D721Med (cell line): ENCODE measurements at regions not wholly inside any gene's neighbourhood (a gene's known extent, or its start where the extent isn't known, plus 50 kb on each side); places are given as distances from the start of the nearest gene placed in this dataset.

ENCODE experiments used
- DNase-seq: peaks from one replicate; pipeline ENCODE4 v3.0.0; 2011; ENCODE audit warnings: low spot score; ENCODE audit not compliant: insufficient read length
- FAIRE-seq: peaks from 2 replicates; lab custom pipeline; 2011; peaks lifted over from hg19 to GRCh38; lab: Jason Lieb, UNC
- CTCF ChIP-seq: IDR thresholded peaks from 2 replicates; pipeline ENCODE4 v1.5.1; 2012; ENCODE audit warnings: mild to moderate bottlenecking, control low read depth; ENCODE audit not compliant: insufficient read depth; ENCODE audit errors: missing control alignments

- DNase-seq, result no peak
- FAIRE-seq, result no peak
- no peak for TF ChIP-seq CTCF
These were observed 76.0 kb downstream of the FAM124B start for GRCh38 chr2:224325941-224326340.

- DNase-seq, result no peak
- TF ChIP-seq CTCF, result no peak
- FAIRE-seq, result no peak
These were observed 77.3 kb downstream of the FAM124B start for GRCh38 chr2:224324604-224325003.

- FAIRE-seq (no peak), DNase-seq (no peak)
- TF ChIP-seq CTCF, result no peak
These were observed 81.2 kb downstream of the FAM124B start for GRCh38 chr2:224320660-224321059.

GRCh38 chr2:224319750-224320149 is 82.2 kb downstream of the FAM124B start:
- no peak for TF ChIP-seq CTCF
- FAIRE-seq, result no peak
- no peak for DNase-seq

- DNase-seq (no peak), FAIRE-seq (no peak)
- TF ChIP-seq CTCF, result no peak
These were observed 89.2 kb downstream of the FAM124B start for GRCh38 chr2:224312741-224313140.

DNA sequence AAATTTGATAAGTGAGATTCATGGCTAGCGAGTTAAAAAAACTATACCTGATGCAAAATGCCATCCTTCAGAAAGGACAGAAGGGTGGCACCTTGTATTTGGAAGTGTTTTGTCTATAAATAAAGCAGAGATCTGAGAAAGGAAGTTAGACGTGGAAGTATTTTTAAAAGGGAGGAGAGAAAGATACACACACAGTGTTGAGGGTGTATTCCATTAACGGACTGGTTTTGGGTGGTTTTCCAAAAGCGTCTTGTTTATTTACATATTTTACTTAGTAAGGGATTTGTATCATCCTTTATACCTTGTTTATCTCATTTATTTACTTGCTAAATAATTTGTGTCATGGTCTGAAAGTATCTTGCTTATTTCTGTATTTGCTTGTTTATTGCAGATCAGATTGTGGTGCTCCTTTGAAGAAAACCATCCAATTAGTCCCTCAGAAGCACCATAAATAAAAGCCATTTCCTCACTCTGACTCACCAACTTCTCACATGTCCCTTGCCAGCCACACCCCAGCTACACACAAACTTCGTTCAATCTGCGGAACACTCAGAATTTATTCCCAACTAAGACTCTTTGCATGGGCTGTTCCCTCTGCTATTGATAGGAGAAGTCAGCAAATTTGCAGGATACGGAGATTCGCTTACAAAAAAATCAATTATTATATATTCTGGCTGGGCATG is 90.8 kb downstream of the FAM124B start:
- TF ChIP-seq CTCF, result no peak
- DNase-seq (no peak), FAIRE-seq (no peak)

DNA sequence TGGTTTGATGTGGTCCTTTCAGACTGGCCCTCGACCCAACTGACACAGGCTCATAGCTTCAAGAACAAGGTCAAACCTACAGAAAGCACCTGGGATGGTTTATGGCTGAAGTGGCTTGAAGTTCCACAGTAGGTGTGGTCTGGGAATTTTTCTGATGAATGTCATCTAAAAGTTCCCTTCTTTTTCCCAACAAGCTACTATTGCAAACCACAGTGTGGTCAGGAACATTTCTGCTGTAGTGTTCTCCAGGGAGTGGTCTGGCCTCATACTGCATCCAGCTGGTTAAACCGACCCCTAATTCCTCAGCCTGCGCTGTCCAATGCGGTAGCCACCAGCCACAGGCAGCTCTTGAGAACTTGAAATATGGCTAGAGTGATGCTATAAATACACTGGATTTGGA is 92.7 kb downstream of the FAM124B start:
- DNase-seq (no peak), FAIRE-seq (no peak)
- no peak for TF ChIP-seq CTCF
